ENCODE measurements at regions not wholly inside any gene's neighbourhood (a gene's known extent, or its start where the extent isn't known, plus 50 kb on each side); places are given as distances from the start of the nearest gene placed in this dataset.

DNA sequence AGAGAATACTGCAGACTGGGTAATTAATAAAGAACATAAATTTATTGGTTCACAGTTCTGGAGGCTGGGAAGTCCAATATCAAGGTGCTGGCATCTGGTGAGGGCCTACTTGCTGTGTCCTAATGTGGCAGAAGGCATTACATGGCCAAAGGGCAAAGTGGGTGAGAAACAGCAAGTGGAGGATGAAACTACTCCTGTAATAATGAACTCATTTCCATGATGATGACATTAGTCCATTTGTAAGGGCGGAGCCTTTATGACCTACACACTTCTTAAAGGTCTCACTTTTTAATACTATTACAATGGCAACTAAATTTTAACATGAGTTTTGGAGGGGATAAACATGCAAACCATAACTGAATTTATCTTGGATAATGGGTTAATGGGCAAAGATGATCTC is 139.6 kb upstream of the SGO1 start:
- peaks cover 7 to 11% of the 10 kb centered on the region in 2 donors for H3K4me1 Mint-ChIP-seq
- no peak overlapping the region for H3K27ac Mint-ChIP-seq
- H3K4me3 Mint-ChIP-seq = no peak overlapping the region
- H3K27me3 Mint-ChIP-seq = no peaks in the 10 kb centered on the region
- no peaks in the 10 kb centered on the region for H3K9me3 Mint-ChIP-seq
- H3K36me3 Mint-ChIP-seq = no peaks in the 10 kb centered on the region
- ATAC-seq (replicated peaks) = peak; percentile 22 to 26
- no peak for DNase-seq

DNA sequence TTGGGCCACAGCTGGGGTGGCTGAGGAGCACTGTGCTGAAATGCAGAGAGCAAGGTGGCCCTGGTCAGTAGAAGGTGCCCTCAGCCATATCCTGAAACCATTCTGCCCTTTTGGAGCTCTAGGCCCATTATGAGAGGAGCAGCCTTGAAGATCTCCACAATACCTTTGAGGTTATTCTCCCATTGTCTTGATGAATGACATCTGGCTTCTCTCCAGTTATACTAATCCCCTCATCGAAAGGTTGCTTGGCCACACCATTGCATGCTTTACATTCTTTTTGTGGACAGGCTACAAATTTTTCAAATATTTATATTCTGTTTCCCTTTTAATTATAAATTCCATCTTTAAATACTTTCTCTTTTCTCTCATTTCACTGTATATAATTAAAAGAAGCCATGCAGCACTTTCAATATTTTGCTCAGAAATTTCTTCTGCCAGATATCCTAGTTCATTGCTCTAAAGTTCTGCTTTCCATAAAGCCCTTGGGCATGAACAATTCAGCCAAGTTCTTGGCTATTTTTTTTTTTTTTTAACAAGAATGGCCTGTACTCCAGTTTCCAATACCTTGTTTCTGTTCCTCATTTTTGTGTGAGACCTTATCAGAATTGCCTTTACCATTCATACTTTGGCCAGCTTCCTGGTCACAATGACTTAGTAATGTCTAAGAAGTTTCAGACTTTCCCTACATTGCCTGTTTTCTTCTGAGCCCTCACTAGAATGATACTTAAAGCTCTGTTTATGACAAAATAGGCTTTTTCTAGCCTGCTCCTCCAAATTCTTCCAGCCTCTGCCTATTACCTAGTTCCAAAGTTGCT is 138.9 kb upstream of the SGO1 start:
- no peak overlapping the region for H3K27ac Mint-ChIP-seq
- no peaks in the 10 kb centered on the region for H3K36me3 Mint-ChIP-seq
- DNase-seq = no peak
- no peaks in the 10 kb centered on the region for H3K9me3 Mint-ChIP-seq
- H3K27me3 Mint-ChIP-seq = no peaks in the 10 kb centered on the region
- peak; percentile 96 to 99 for ATAC-seq (replicated peaks)
- H3K4me3 Mint-ChIP-seq = no peak overlapping the region
- H3K4me1 Mint-ChIP-seq = peaks cover 7 to 11% of the 10 kb centered on the region in 2 donors

DNA sequence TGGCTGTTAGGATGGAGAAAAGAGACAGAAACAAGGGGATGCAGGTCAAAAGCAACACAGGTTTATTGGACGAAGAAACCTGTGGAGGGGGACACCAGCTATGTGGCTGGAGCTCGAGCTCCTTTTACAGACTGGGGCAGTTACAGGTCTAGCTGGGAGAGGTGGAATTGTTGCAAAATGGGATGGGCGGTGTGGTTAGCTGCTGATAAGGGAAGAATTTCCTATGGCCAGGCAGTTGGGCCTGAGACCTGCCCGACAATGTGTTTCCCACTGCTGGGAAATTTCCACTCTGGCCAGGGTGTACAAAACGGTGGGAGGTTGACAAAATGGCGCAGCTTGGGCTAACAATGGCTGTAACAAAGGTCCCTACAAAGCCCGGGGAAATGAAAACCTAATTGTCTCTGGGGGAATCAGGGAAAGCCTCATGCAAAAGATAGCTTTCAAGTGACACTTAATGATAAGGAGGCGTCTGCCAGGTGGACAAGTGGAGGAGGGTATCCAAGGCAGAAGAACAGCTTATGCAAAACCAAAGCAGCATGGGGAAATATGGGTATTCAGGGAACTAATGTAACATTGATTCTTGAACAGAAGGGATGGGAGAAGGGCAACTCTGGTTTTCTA is 137.4 kb upstream of the SGO1 start:
- no peak for DNase-seq
- H3K27me3 Mint-ChIP-seq = no peaks in the 10 kb centered on the region
- no peaks in the 10 kb centered on the region for H3K36me3 Mint-ChIP-seq
- H3K4me1 Mint-ChIP-seq = peaks cover 7 to 11% of the 10 kb centered on the region in 2 donors
- H3K27ac Mint-ChIP-seq = no peak overlapping the region
- H3K9me3 Mint-ChIP-seq = no peaks in the 10 kb centered on the region
- H3K4me3 Mint-ChIP-seq = no peak overlapping the region
- no peak for ATAC-seq (replicated peaks)

DNA sequence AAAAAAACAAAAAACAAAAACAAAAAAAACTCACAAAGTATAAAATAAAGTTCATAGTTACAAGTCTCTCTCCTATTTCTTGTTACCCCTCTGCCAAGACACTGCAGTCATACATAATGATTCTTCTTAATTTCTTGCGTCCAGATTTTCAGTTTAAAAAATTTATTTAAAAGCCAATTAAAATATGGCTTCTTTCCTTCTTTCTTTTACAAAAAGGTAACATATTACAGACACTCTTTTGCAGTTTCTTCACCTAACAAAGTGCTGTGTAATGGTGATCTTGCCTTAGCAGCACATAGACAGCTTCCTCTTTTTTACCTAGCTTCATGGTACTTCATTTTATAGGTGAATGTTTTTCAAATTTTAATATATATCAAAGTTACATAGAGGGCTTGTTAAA is 136.1 kb upstream of the SGO1 start:
- Mint-ChIP-seq H3K4me1 (peaks cover 7 to 11% of the 10 kb centered on the region in 2 donors), H3K4me3 (no peak overlapping the region)

DNA sequence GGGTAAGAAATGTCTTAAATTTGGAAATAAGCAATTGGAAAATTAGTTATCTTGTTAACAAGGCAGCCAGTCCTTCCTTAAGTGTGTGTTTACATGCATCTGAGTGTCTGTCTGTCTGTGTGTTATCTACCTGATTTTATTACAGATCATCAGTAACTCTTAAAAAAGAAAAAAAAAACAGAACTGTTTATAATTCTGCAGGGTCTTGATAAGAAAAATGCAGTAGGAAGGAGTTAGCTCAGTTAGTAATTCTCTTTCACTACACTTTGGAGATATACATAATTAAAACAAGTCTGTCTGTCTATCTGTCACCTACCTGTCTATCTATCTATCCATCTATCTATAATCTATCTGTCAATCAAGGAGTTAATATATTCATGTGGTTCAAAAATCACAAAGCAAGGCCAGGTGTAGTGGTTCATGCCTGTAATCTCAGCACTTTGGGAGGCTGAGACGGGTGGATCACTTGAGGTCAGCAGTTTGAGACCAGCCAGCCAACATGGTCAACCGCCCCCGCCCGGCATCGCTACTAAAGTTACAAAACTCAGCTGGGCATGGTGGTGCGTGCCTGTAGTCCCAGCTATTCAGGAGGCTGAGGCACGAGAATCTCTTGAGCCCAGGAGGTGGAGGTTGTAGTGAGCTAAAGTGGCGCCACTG is 135.5 kb upstream of the SGO1 start:
- no peaks in the 10 kb centered on the region for H3K27me3 Mint-ChIP-seq
- H3K4me1 Mint-ChIP-seq = peaks cover 7 to 11% of the 10 kb centered on the region in 2 donors
- DNase-seq (no peak), ATAC-seq (replicated peaks) (no peak)
- H3K4me3 Mint-ChIP-seq = no peak overlapping the region
- no peak overlapping the region for H3K27ac Mint-ChIP-seq
- no peaks in the 10 kb centered on the region for H3K9me3 Mint-ChIP-seq
- H3K36me3 Mint-ChIP-seq = no peaks in the 10 kb centered on the region

More for the DNA sequence above, 136.1 kb upstream of the SGO1 start:
- no peak for ATAC-seq (replicated peaks)
- no peak for DNase-seq
- Mint-ChIP-seq H3K36me3 (no peaks in the 10 kb centered on the region), H3K27me3 (no peaks in the 10 kb centered on the region), H3K9me3 (no peaks in the 10 kb centered on the region), H3K27ac (no peak overlapping the region)

DNA sequence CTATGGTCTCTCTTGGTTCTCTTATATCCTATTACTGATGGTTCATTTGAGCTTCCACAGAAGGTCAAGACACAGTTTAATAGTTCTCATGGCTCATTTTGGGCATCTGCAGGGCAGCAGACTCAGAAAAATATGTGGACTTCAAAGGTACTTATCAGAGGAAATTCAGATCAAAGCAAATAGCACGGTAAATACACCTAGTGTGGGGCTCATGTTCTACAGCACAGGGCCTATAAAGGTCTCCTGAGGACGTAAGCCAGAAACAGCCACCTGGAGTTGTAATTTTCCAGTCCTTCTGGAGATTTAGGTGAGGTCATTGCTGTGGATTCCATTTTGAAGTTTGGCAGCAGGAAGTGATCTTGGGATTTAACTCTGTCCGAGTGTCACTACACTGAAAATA is 134.5 kb upstream of the SGO1 start:
- Mint-ChIP-seq H3K9me3 (no peaks in the 10 kb centered on the region), H3K27me3 (no peaks in the 10 kb centered on the region), H3K4me3 (no peak overlapping the region), H3K4me1 (peaks cover 5 to 9% of the 10 kb centered on the region in 2 donors), H3K36me3 (no peaks in the 10 kb centered on the region), H3K27ac (no peak overlapping the region)
- DNase-seq (no peak), ATAC-seq (replicated peaks) (no peak)

DNA sequence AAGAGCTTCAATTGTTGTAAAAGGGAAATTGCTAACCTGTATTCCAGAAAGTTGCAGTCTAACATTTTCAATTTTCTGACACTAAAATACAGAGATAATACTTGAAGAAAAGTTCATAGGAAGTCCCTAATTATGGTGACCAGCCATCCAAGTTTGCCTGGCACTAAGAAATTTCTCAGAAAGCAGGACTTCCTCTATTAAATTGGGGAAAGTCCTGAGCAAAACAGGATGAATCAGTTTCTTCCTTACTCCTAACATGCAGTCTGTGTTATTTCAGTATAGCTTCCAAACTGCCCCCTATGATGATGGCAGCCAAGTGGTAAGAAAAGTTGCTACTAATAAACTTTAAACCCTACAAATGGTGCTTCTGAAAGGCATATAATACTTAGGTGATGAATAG is 133.5 kb upstream of the SGO1 start:
- H3K36me3 Mint-ChIP-seq = no peaks in the 10 kb centered on the region
- no peaks in the 10 kb centered on the region for H3K9me3 Mint-ChIP-seq
- H3K4me1 Mint-ChIP-seq = no peaks in the 10 kb centered on the region
- DNase-seq = no peak
- H3K4me3 Mint-ChIP-seq = no peak overlapping the region
- no peak overlapping the region for H3K27ac Mint-ChIP-seq
- no peak for ATAC-seq (replicated peaks)
- no peaks in the 10 kb centered on the region for H3K27me3 Mint-ChIP-seq

DNA sequence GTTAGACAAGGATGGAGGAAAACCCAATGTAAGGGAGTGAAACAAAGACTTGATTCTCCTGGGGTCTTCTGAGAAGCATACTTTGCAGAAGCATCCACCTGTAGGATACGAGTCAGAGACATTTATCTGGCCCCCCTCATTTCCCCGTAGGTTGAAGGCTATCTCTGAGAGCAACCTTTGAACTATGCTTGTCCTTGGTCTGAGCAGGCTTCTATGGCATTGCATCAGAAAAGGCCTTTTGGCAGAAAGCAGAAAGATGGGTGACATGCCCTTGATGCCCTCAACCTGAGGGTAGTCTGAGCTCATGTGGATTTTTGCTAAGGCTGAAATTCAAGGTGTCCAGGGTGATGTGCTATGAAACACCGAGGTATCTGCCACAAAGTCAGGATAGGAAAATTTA is 131.6 kb upstream of the SGO1 start:
- no peaks in the 10 kb centered on the region for H3K9me3 Mint-ChIP-seq
- no peaks in the 10 kb centered on the region for H3K27me3 Mint-ChIP-seq
- no peak for ATAC-seq (replicated peaks)
- H3K36me3 Mint-ChIP-seq = no peaks in the 10 kb centered on the region
- no peaks in the 10 kb centered on the region for H3K4me1 Mint-ChIP-seq
- DNase-seq = no peak
- no peak overlapping the region for H3K4me3 Mint-ChIP-seq
- no peak overlapping the region for H3K27ac Mint-ChIP-seq

DNA sequence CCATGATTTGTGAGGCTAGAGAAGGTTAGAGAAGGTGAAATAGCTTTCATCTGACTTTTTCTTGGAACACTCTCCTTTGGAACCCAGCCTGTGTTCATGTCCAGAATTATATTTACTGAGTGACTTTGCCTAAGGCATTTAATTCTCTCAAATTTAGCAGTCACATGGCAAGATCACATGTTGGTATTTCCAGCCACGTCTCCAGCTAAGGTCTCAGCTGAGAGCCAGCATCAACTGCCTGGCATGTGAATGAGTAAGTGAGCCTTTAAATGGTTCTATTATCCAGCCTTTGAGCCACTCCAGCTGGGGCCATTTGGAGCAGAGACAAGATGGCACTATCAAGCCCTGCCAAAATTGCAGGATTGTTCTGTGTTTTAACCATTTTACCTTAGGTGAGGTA is 130.2 kb upstream of the SGO1 start:
- H3K9me3 Mint-ChIP-seq = no peaks in the 10 kb centered on the region
- ATAC-seq (replicated peaks) (no peak), DNase-seq (no peak)
- H3K4me1 Mint-ChIP-seq = no peaks in the 10 kb centered on the region
- no peak overlapping the region for H3K27ac Mint-ChIP-seq
- H3K36me3 Mint-ChIP-seq = peaks cover 0 to 4% of the 10 kb centered on the region in 2 donors
- H3K4me3 Mint-ChIP-seq = no peak overlapping the region
- no peaks in the 10 kb centered on the region for H3K27me3 Mint-ChIP-seq

DNA sequence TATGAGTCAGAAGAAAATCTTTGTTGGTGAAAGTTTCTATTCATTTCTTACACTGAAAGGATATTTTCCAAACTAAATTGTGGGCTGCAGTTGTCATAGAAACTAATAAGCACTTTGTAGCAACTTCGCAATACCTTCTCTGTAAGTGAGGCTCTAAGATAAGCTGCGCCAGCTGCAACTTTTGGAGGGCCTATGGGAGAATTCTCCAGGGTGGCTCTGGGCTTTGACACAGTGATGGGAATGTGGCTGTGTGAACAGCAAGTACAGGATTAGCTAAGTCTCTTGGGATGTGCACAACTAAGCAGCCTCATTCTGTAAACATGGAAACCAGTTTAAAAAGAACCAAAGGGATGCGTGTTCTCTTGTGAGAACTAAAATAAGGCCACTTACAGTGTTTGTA is 124.6 kb upstream of the SGO1 start:
- no peaks in the 10 kb centered on the region for H3K4me1 Mint-ChIP-seq
- H3K9me3 Mint-ChIP-seq = no peaks in the 10 kb centered on the region
- no peak overlapping the region for H3K27ac Mint-ChIP-seq
- no peaks in the 10 kb centered on the region for H3K27me3 Mint-ChIP-seq
- DNase-seq (no peak), ATAC-seq (replicated peaks) (no peak)
- H3K36me3 Mint-ChIP-seq = peaks cover 0 to 4% of the 10 kb centered on the region in 2 donors
- H3K4me3 Mint-ChIP-seq = no peak overlapping the region

DNA sequence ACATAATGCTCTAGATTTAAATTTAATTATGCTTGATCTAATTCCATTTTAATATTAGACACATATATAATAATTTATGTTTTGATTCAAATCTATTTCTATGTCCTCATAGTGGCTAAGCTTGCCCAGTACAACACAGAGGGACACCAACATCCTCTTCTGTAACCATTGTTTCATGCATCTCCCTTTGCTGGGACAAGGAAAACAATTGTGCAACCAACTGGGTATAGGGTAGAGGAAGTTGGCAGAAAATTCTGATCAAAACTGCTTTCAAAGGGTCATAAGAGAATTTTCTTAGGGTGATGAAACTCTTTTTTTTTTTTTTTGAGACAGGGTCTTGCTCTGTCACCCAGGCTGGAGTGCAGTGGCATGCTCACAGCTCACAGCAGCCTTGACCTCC is 121.4 kb upstream of the SGO1 start:
- Mint-ChIP-seq H3K27ac (no peak overlapping the region), H3K4me1 (no peaks in the 10 kb centered on the region), H3K36me3 (peaks cover 3 to 5% of the 10 kb centered on the region in 2 donors), H3K9me3 (peaks cover 0 to 7% of the 10 kb centered on the region in 2 donors), H3K4me3 (no peak overlapping the region), H3K27me3 (no peaks in the 10 kb centered on the region)
- DNase-seq = no peak
- no peak for ATAC-seq (replicated peaks)

DNA sequence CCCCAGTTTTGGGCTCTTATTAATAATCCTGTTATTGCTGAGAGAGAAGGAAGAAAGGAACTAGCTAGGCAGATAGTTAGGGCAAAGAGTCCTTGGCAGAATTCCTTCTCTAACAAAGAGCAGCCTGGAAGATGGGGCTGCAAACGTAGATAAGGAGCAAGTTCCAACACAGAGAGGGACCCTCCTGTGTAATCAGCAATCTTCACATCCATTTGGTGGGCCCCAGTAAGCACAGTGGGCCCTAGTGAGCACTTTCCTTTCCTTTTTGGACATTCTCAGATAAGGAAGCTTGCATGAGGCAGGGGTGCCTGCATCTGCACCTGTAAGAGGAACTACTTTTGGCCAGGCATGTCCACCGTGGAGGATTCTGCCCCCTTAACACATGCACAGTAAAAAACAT is 119.6 kb upstream of the SGO1 start:
- Mint-ChIP-seq H3K4me3 (no peak overlapping the region), H3K4me1 (no peaks in the 10 kb centered on the region), H3K27ac (no peak overlapping the region), H3K9me3 (peaks cover 0 to 7% of the 10 kb centered on the region in 2 donors), H3K36me3 (peaks cover 0 to 5% of the 10 kb centered on the region in 2 donors), H3K27me3 (no peaks in the 10 kb centered on the region)
- ATAC-seq (replicated peaks) (no peak), DNase-seq (no peak)

DNA sequence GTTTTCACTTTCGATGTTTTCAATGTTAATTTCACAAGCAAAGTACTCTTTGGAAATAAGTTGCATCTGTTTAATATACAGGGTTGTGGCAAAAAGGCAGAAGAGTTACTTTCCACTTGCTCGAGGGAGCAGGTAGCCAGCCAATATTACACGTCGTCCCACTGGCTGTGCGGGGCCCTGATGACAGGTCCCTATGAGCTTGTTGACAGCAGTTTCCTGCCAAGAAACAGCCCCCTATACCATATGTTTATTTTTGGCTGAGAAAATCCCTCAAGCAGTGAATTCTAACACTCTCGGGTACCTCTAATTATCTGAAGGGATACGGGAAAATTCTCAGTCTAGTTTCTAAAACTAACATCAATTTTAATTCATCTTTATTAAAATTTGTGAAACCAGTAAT is 116.8 kb upstream of the SGO1 start:
- Mint-ChIP-seq H3K4me1 (no peaks in the 10 kb centered on the region), H3K36me3 (peaks cover 0 to 5% of the 10 kb centered on the region in 2 donors), H3K9me3 (peaks cover 0 to 8% of the 10 kb centered on the region in 2 donors), H3K27me3 (no peaks in the 10 kb centered on the region), H3K4me3 (no peak overlapping the region), H3K27ac (no peak overlapping the region)
- no peak for DNase-seq
- no peak for ATAC-seq (replicated peaks)

DNA sequence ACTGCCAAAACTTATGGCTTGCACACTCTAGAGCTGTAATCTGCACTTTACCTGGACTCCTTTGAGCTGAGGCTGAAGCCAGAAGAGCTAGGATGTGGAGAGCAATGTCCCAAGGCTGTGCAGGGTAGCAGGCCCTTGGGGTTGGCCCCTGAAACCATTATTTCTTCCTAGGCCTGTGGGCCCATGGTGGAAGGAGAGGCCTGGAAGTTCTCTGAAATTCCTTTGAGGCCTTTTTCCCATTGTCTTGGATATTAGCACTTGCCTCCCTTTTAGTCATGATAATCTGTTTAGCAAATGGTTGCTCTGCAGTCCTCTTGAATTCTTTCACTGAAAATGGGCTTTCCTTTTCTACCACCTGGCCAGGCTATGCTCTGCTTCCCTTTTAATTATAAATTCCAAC is 102.0 kb upstream of the SGO1 start:
- no peaks in the 10 kb centered on the region for H3K27me3 Mint-ChIP-seq
- DNase-seq = no peak
- H3K4me3 Mint-ChIP-seq = no peak overlapping the region
- H3K4me1 Mint-ChIP-seq = no peaks in the 10 kb centered on the region
- H3K9me3 Mint-ChIP-seq = peaks cover 26 to 35% of the 10 kb centered on the region in 2 donors
- no peak overlapping the region for H3K27ac Mint-ChIP-seq
- ATAC-seq (replicated peaks) = no peak
- peaks cover 12 to 27% of the 10 kb centered on the region in 2 donors for H3K36me3 Mint-ChIP-seq

DNA sequence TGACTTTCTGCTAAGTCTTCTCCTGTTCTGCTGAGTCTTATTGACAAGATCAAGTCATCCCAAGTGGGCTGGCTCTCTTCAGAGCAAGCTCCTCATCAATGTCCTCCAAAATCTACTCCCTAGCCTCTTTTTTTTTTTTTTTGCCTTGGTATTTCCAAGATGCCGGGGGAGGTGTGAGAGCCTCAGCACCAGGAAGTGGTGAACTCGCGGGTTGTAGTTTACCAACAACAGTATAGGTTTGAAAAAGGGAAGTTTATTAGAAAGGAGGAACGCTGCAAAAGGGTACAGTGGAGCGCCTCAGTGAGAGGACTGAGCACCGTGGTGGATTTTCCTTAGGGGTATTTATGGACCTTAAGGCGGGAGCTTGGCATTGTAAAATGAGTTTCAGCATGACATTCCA is 94.3 kb upstream of the SGO1 start:
- H3K4me1 Mint-ChIP-seq = peaks cover 5 to 6% of the 10 kb centered on the region in 2 donors
- DNase-seq (no peak), ATAC-seq (replicated peaks) (peak; percentile 69 to 85)
- no peak overlapping the region for H3K27ac Mint-ChIP-seq
- no peaks in the 10 kb centered on the region for H3K27me3 Mint-ChIP-seq
- H3K36me3 Mint-ChIP-seq = peaks cover 8 to 12% of the 10 kb centered on the region in 2 donors
- peaks cover 11 to 22% of the 10 kb centered on the region in 2 donors for H3K9me3 Mint-ChIP-seq
- no peak overlapping the region for H3K4me3 Mint-ChIP-seq

Measured in stimulated activated naive B cell treated with anti-CD40 and anti-IgM and Interleukin-4, amounts not matched to agents 10 μg/mL and 1 μg/mL and 100 μg/mL, for 72 hours (primary cell).